ENCODE measurements at regions not wholly inside any gene's neighbourhood (a gene's known extent, or its start where the extent isn't known, plus 50 kb on each side); places are given as distances from the start of the nearest gene placed in this dataset.

DNA sequence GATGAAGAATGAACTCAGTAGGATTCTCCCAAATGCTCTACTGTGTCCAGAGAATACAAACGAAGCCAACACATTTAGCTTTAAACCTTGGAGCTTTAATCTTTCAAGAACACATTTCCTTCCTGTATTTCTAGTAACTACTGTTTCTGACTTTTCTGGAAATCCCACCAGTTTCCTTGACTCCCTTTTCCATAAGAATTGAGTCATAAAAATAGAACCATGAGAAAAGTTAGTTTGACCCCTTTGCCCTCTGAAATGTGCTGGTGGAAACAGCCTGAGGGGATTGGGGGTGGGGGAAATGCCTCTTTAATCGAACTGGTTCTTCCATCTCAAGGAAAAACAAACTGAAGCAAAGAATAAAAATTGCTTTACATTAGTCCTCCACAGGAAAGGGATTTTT lies 123.9 kb downstream of the TMEM17 start:
- ChIA-PET POLR2A (no interaction called here), CTCF (no interaction called here)
- H3K27me3 Mint-ChIP-seq (ENCODE audit: low read depth) = no peaks in the 10 kb centered on the region
- H3K4me1 Mint-ChIP-seq = peaks cover 30% of the 10 kb centered on the region
- no peak for DNase-seq (ENCODE audit: low spot score)
- peaks cover 21% of the 10 kb centered on the region for H3K36me3 Mint-ChIP-seq
- ATAC-seq = no peak
- H3K9me3 Mint-ChIP-seq = peaks cover 42% of the 10 kb centered on the region
- H3K27ac Mint-ChIP-seq = peak overlapping the region; percentile 76; the same call in 1 of the 2 replicates
- TF ChIP-seq ZNF416 (CRISPR knock-in tag; IDR thresholded peaks at IDR 0.05) (no peak), TP53 (CRISPR knock-in tag; IDR thresholded peaks at IDR 0.05) (no peak), RELA (CRISPR knock-in tag; IDR thresholded peaks at IDR 0.05; ENCODE audit: borderline replicate concordance) (no peak), NR1H2 (CRISPR knock-in tag; IDR thresholded peaks at IDR 0.05) (no peak), ATF1 (CRISPR knock-in tag; IDR thresholded peaks at IDR 0.05) (no peak), ZNF121 (CRISPR knock-in tag; IDR thresholded peaks at IDR 0.05) (no peak), CREB1 (CRISPR knock-in tag; IDR thresholded peaks at IDR 0.05) (no peak), ZNF396 (CRISPR knock-in tag; IDR thresholded peaks at IDR 0.05; ENCODE audit: borderline replicate concordance) (no peak), ZNF423 (CRISPR knock-in tag; IDR thresholded peaks at IDR 0.05) (no peak)
- TF ChIP-seq, protein P1, sequence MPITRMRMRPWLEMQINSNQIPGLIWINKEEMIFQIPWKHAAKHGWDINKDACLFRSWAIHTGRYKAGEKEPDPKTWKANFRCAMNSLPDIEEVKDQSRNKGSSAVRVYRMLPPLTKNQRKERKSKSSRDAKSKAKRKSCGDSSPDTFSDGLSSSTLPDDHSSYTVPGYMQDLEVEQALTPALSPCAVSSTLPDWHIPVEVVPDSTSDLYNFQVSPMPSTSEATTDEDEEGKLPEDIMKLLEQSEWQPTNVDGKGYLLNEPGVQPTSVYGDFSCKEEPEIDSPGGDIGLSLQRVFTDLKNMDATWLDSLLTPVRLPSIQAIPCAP (CRISPR knock-in tag; IDR thresholded peaks at IDR 0.05) = no peak
- TF ChIP-seq, protein P2, sequence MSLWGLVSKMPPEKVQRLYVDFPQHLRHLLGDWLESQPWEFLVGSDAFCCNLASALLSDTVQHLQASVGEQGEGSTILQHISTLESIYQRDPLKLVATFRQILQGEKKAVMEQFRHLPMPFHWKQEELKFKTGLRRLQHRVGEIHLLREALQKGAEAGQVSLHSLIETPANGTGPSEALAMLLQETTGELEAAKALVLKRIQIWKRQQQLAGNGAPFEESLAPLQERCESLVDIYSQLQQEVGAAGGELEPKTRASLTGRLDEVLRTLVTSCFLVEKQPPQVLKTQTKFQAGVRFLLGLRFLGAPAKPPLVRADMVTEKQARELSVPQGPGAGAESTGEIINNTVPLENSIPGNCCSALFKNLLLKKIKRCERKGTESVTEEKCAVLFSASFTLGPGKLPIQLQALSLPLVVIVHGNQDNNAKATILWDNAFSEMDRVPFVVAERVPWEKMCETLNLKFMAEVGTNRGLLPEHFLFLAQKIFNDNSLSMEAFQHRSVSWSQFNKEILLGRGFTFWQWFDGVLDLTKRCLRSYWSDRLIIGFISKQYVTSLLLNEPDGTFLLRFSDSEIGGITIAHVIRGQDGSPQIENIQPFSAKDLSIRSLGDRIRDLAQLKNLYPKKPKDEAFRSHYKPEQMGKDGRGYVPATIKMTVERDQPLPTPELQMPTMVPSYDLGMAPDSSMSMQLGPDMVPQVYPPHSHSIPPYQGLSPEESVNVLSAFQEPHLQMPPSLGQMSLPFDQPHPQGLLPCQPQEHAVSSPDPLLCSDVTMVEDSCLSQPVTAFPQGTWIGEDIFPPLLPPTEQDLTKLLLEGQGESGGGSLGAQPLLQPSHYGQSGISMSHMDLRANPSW (CRISPR knock-in tag; conservative IDR thresholded peaks at IDR 0.05; ENCODE audit: low read depth) = no peak
- TF ChIP-seq, protein P3, sequence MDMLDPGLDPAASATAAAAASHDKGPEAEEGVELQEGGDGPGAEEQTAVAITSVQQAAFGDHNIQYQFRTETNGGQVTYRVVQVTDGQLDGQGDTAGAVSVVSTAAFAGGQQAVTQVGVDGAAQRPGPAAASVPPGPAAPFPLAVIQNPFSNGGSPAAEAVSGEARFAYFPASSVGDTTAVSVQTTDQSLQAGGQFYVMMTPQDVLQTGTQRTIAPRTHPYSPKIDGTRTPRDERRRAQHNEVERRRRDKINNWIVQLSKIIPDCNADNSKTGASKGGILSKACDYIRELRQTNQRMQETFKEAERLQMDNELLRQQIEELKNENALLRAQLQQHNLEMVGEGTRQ (CRISPR knock-in tag; IDR thresholded peaks at IDR 0.05) = no peak
- TF ChIP-seq, protein P4, sequence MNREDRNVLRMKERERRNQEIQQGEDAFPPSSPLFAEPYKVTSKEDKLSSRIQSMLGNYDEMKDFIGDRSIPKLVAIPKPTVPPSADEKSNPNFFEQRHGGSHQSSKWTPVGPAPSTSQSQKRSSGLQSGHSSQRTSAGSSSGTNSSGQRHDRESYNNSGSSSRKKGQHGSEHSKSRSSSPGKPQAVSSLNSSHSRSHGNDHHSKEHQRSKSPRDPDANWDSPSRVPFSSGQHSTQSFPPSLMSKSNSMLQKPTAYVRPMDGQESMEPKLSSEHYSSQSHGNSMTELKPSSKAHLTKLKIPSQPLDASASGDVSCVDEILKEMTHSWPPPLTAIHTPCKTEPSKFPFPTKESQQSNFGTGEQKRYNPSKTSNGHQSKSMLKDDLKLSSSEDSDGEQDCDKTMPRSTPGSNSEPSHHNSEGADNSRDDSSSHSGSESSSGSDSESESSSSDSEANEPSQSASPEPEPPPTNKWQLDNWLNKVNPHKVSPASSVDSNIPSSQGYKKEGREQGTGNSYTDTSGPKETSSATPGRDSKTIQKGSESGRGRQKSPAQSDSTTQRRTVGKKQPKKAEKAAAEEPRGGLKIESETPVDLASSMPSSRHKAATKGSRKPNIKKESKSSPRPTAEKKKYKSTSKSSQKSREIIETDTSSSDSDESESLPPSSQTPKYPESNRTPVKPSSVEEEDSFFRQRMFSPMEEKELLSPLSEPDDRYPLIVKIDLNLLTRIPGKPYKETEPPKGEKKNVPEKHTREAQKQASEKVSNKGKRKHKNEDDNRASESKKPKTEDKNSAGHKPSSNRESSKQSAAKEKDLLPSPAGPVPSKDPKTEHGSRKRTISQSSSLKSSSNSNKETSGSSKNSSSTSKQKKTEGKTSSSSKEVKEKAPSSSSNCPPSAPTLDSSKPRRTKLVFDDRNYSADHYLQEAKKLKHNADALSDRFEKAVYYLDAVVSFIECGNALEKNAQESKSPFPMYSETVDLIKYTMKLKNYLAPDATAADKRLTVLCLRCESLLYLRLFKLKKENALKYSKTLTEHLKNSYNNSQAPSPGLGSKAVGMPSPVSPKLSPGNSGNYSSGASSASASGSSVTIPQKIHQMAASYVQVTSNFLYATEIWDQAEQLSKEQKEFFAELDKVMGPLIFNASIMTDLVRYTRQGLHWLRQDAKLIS (CRISPR knock-in tag; IDR thresholded peaks at IDR 0.05; ENCODE audit: borderline replicate concordance) = no peak
- TF ChIP-seq, protein P5, sequence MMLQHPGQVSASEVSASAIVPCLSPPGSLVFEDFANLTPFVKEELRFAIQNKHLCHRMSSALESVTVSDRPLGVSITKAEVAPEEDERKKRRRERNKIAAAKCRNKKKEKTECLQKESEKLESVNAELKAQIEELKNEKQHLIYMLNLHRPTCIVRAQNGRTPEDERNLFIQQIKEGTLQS (CRISPR knock-in tag; conservative IDR thresholded peaks at IDR 0.05) = no peak
- H3K4me3 Mint-ChIP-seq = no peak overlapping the region

DNA sequence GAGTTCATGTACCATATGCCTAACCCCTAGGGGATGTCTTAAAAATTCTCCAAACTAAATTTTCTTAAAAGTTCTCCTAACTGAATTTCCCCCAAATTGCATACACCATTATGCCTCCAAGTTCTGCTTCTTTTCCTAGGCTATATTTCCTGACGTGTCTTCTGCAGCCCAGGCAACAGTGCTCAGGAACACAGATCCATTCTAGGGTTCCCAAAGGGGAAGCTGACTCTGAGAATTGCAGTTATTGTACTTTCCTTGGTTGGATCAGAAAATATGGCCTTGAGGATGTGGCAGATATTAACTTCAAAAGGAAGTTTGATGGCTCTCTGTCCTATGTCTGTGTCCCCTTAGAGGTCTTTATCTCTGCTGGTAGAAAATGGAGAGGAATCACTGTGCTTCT lies 124.3 kb downstream of the TMEM17 start:
- Mint-ChIP-seq H3K4me3 (no peak overlapping the region), H3K36me3 (peaks cover 16% of the 10 kb centered on the region), H3K27me3 (ENCODE audit: low read depth) (no peaks in the 10 kb centered on the region), H3K27ac (no peak overlapping the region), H3K9me3 (peaks cover 41% of the 10 kb centered on the region), H3K4me1 (peaks cover 30% of the 10 kb centered on the region)
- CTCF ChIA-PET = no interaction called here
- POLR2A ChIA-PET = no interaction called here
- ATAC-seq (no peak), DNase-seq (ENCODE audit: low spot score) (no peak)
- TF ChIP-seq ESRRA (CRISPR knock-in tag; IDR thresholded peaks at IDR 0.05; ENCODE audit: borderline replicate concordance) (no peak), MYBL2 (CRISPR knock-in tag; IDR thresholded peaks at IDR 0.05) (no peak), SP1 (CRISPR knock-in tag; conservative IDR thresholded peaks at IDR 0.05) (no peak), ATF1 (CRISPR knock-in tag; IDR thresholded peaks at IDR 0.05) (no peak), NR3C1 (CRISPR knock-in tag; conservative IDR thresholded peaks at IDR 0.05; ENCODE audit: low read depth) (no peak)
- TF ChIP-seq, protein P1 (CRISPR knock-in tag; IDR thresholded peaks at IDR 0.05) = no peak
- TF ChIP-seq, protein P6, sequence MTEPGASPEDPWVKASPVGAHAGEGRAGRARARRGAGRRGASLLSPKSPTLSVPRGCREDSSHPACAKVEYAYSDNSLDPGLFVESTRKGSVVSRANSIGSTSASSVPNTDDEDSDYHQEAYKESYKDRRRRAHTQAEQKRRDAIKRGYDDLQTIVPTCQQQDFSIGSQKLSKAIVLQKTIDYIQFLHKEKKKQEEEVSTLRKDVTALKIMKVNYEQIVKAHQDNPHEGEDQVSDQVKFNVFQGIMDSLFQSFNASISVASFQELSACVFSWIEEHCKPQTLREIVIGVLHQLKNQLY (CRISPR knock-in tag; IDR thresholded peaks at IDR 0.05) = no peak
- TF ChIP-seq, protein P5 (CRISPR knock-in tag; conservative IDR thresholded peaks at IDR 0.05) = no peak
- TF ChIP-seq, protein P7, sequence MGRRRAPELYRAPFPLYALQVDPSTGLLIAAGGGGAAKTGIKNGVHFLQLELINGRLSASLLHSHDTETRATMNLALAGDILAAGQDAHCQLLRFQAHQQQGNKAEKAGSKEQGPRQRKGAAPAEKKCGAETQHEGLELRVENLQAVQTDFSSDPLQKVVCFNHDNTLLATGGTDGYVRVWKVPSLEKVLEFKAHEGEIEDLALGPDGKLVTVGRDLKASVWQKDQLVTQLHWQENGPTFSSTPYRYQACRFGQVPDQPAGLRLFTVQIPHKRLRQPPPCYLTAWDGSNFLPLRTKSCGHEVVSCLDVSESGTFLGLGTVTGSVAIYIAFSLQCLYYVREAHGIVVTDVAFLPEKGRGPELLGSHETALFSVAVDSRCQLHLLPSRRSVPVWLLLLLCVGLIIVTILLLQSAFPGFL (CRISPR knock-in tag; IDR thresholded peaks at IDR 0.05; ENCODE audit: borderline replicate concordance) = no peak
- TF ChIP-seq, protein P8, sequence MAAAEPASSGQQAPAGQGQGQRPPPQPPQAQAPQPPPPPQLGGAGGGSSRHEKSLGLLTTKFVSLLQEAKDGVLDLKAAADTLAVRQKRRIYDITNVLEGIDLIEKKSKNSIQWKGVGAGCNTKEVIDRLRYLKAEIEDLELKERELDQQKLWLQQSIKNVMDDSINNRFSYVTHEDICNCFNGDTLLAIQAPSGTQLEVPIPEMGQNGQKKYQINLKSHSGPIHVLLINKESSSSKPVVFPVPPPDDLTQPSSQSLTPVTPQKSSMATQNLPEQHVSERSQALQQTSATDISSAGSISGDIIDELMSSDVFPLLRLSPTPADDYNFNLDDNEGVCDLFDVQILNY (CRISPR knock-in tag; IDR thresholded peaks at IDR 0.05) = no peak

Measured in WTC11 (cell line).